Gastroesophageal sphincter (tissue), 3 donors: ENCODE measurements at regions not wholly inside any gene's neighbourhood (a gene's known extent, or its start where the extent isn't known, plus 50 kb on each side); places are given as distances from the start of the nearest gene placed in this dataset.

Source experiments
- EP300 ChIP-seq: sonication (generic); formaldehyde crosslinking; IDR thresholded peaks from one replicate; pipeline ENCODE4 v1.6.1; 2017; ENCODE audit warnings: antibody characterized with exemption, mild to moderate bottlenecking
- POLR2A ChIP-seq, 2 donors: fragments of 450-650 bp; IDR thresholded peaks; one replicate each; pipeline ENCODE4 v1.6.1; 2017; ENCODE audit warnings: antibody characterized with exemption in 2 of 2, mild to moderate bottlenecking in 2 of 2, moderate library complexity in 1 of 2
- POLR2AphosphoS5 ChIP-seq: sonication (generic); formaldehyde crosslinking; IDR thresholded peaks from one replicate; pipeline ENCODE4 v1.6.1; 2017; ENCODE audit warnings: antibody characterized with exemption
- TF ChIP-seq, protein P1 (sequence below), 4 experiments: fragments of 200-600 bp in 2 of 4; fragments of 450-650 bp in 2 of 4; sonication (generic) in 1 of 4; IDR thresholded peaks; one replicate each; pipeline ENCODE4 v1.5.1; 2017 to 2019; ENCODE audit warnings: antibody characterized with exemption in 4 of 4, mild to moderate bottlenecking in 2 of 4, moderate library complexity in 2 of 4

DNA sequence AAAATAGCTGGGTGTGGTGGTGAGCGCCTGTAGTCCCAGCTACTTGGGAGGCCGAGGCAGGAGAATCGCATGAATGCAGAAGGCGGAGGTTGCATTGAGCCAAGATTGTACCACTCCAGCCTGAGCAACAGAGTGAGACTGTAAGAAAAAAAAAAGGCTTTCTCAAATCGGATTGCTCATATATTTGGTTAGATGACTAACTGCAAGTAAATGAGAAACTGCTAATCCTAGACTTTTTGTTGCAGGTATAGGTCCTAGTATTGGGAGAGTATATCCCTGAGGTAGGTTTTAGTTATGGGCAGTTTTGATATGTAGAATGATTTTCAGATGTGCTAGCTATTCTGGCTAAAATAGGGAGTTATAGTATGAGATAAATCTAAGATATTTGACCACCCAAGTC lies 944.8 kb downstream of the DNAH5 start:
- TF ChIP-seq, protein P1, sequence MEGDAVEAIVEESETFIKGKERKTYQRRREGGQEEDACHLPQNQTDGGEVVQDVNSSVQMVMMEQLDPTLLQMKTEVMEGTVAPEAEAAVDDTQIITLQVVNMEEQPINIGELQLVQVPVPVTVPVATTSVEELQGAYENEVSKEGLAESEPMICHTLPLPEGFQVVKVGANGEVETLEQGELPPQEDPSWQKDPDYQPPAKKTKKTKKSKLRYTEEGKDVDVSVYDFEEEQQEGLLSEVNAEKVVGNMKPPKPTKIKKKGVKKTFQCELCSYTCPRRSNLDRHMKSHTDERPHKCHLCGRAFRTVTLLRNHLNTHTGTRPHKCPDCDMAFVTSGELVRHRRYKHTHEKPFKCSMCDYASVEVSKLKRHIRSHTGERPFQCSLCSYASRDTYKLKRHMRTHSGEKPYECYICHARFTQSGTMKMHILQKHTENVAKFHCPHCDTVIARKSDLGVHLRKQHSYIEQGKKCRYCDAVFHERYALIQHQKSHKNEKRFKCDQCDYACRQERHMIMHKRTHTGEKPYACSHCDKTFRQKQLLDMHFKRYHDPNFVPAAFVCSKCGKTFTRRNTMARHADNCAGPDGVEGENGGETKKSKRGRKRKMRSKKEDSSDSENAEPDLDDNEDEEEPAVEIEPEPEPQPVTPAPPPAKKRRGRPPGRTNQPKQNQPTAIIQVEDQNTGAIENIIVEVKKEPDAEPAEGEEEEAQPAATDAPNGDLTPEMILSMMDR (IDR thresholded peaks at IDR 0.05): no peak
- TF ChIP-seq POLR2A (IDR thresholded peaks at IDR 0.05) (no peak), EP300 (no peak), POLR2AphosphoS5 (no peak)
